B cell (primary cell): ENCODE measurements at regions not wholly inside any gene's neighbourhood (a gene's known extent, or its start where the extent isn't known, plus 50 kb on each side); places are given as distances from the start of the nearest gene placed in this dataset.

ENCODE experiments used
- ATAC-seq: fragments of 200-7000 bp; cut with Tn5 transposase; one replicate; pipeline ENCODE4 v1.10.0; 2021; ENCODE audit warnings: low read depth, mild to moderate bottlenecking, moderate number of reproducible peaks, moderate library complexity
- CTCF ChIA-PET: fragments of 350-600 bp; sonication (Branson Sonifier 250); formaldehyde crosslinking; loops from one replicate; lab custom pipeline; 2021; ENCODE audit warnings: antibody characterized with exemption, inconsistent platforms; lab: Charles Lee
- POLR2A ChIA-PET: fragments of 350-600 bp; sonication (Branson Sonifier 250); formaldehyde crosslinking; loops from one replicate; lab custom pipeline; 2021; ENCODE audit warnings: antibody characterized with exemption; lab: Charles Lee
- DNase-seq: peaks from one replicate; pipeline ENCODE4 v3.0.0; 2013
- H2AFZ ChIP-seq: 2 replicates; pipeline ENCODE4 v1.6.1; 2012; ENCODE audit warnings: mild to moderate bottlenecking, low read depth, low read length; ENCODE audit not compliant: insufficient read depth, poor library complexity, severe bottlenecking
- H3K27ac ChIP-seq, 2 donors: 1 replicate in 1 of 2; 2 replicates in 1 of 2; pipeline ENCODE4 v1.5.1; 2012 to 2013; ENCODE audit warnings: low read length in 2 of 2, mild to moderate bottlenecking in 2 of 2, moderate library complexity in 1 of 2
- H3K27me3 ChIP-seq, 4 experiments: fragments of 200-600 bp in 1 of 4; sonication (generic) in 1 of 4; replicated peaks in 1 of 4; 1 replicate in 2 of 4; 2 replicates in 2 of 4; pipeline versions ENCODE4 v1.6.1 to v1.7.0; 2013 to 2016; ENCODE audit warnings: low read length in 3 of 4, mild to moderate bottlenecking in 2 of 4, mixed read lengths in 1 of 4, moderate library complexity in 1 of 4; ENCODE audit not compliant: insufficient read depth in 4 of 4, control insufficient read depth in 3 of 4; ENCODE audit errors: control extremely low read depth in 1 of 4
- H3K36me3 ChIP-seq, 2 experiments: replicated peaks in 1 of 2; 1 replicate in 1 of 2; 2 replicates in 1 of 2; pipeline versions ENCODE4 v1.6.1 to v1.7.1; 2013; ENCODE audit warnings: low read length in 1 of 2; ENCODE audit not compliant: insufficient read depth in 2 of 2, control insufficient read depth in 1 of 2; ENCODE audit errors: control extremely low read depth in 1 of 2, extremely low read depth in 1 of 2
- H3K4me1 ChIP-seq, 2 donors: fragments of 200-600 bp in 1 of 2; sonication (generic) in 1 of 2; 1 replicate in 1 of 2; 2 replicates in 1 of 2; pipeline versions ENCODE4 v1.5.1 to v1.6.1; 2013 to 2017; ENCODE audit warnings: low read length in 2 of 2; ENCODE audit not compliant: control insufficient read depth in 2 of 2, insufficient read depth in 2 of 2
- H3K4me2 ChIP-seq: replicated peaks from 2 replicates; pipeline ENCODE3; 2012; ENCODE audit warnings: mild to moderate bottlenecking, low read depth, low read length; ENCODE audit not compliant: poor library complexity, severe bottlenecking
- H3K4me3 ChIP-seq, 5 experiments: fragments of 200-600 bp in 1 of 5; sonication (generic) in 1 of 5; 1 replicate in 3 of 5; 2 replicates in 2 of 5; pipeline versions ENCODE4 v1.5.1 to v1.7.0; 2011 to 2016; ENCODE audit warnings: low read length in 4 of 5, mild to moderate bottlenecking in 4 of 5, low read depth in 2 of 5, control low read depth in 1 of 5, moderate library complexity in 1 of 5; ENCODE audit not compliant: insufficient read depth in 1 of 5; ENCODE audit errors: control extremely low read depth in 1 of 5, extremely low read depth in 1 of 5
- H3K79me2 ChIP-seq: fragments of 200-600 bp; sonication (generic); one replicate; pipeline ENCODE4 v1.6.0; 2016; ENCODE audit warnings: low read length; ENCODE audit not compliant: control insufficient read depth, insufficient read depth
- H3K9ac ChIP-seq: fragments of 200-600 bp; sonication (generic); 2 replicates; pipeline ENCODE4 v1.6.1; 2017; ENCODE audit warnings: mild to moderate bottlenecking, low read length, moderate library complexity
- H3K9me3 ChIP-seq, 3 donors: one replicate each; pipeline versions ENCODE4 v1.6.1 to v1.7.1; 2013; ENCODE audit warnings: low read length in 2 of 3; ENCODE audit not compliant: control insufficient read depth in 2 of 3, insufficient read depth in 1 of 3; ENCODE audit errors: control extremely low read depth in 1 of 3
- H4K20me1 ChIP-seq: 2 replicates; pipeline ENCODE4 v1.6.0; 2012; ENCODE audit warnings: mild to moderate bottlenecking, low read length; ENCODE audit not compliant: insufficient read depth, control insufficient read depth, poor library complexity, severe bottlenecking
- H3K27ac Mint-ChIP-seq: one replicate; pipeline ENCODE4 v1.8.0; 2021; ENCODE audit warnings: mixed read lengths
- H3K27me3 Mint-ChIP-seq: one replicate; pipeline ENCODE4 v1.8.0; 2021; ENCODE audit warnings: mixed read lengths
- H3K4me1 Mint-ChIP-seq: one replicate; pipeline ENCODE4 v1.8.0; 2021; ENCODE audit warnings: mixed read lengths
- H3K4me3 Mint-ChIP-seq: one replicate; pipeline ENCODE4 v1.8.0; 2021; ENCODE audit warnings: mixed read lengths
- H3K9me3 Mint-ChIP-seq: one replicate; pipeline ENCODE4 v1.8.0; 2022; ENCODE audit warnings: mixed read lengths; ENCODE audit not compliant: insufficient read depth
- EZH2 ChIP-seq: IDR thresholded peaks from 2 replicates; pipeline ENCODE4 v1.6.1; 2012; ENCODE audit warnings: borderline replicate concordance, low read depth, mild to moderate bottlenecking, moderate library complexity, low read length; ENCODE audit not compliant: insufficient read depth, poor library complexity, severe bottlenecking
- WGBS: methylation state at CpG from one replicate; pipeline ENCODE4 v1.1.5; 2013; ENCODE audit warnings: missing lambda C conversion rate; ENCODE audit not compliant: insufficient coverage; 5-methylcytosine and 5-hydroxymethylcytosine counted together
- intact Hi-C: fragments of 100-400 bp; cut with micrococcal nuclease; formaldehyde crosslinking; loops from one replicate; pipeline ENCODE4 v1.10.0; 2022
- TF ChIP-seq, protein P1 (sequence below): fragments of 200-600 bp; IDR thresholded peaks from one replicate; pipeline ENCODE4 v1.8.0; 2022; ENCODE audit warnings: antibody characterized with exemption, mild to moderate bottlenecking

DNA sequence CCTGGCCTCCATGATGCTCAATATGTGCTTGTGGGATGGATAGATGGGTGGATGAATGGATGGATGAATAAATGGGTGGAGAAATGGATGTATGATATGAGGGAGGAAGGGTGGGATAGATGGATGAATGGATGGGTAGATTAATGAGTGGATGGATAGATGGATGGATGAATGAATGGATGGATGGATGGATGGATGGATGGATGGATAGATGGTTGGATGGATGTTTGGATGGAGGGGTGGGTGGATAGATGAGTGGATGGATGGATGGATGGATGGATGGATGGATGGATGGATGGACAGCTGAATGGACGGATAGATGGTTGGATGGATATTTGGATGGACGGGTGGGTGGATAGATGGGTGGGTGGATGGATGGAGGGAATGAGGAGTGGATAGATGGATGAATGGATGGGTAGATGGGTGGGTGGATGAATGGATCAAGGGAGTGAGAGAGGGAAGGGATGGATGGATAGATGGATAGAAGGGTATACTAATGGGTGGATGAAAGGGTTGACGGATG is 139.4 kb downstream of the CEBPB start:
- no peak overlapping the region for H3K4me3 Mint-ChIP-seq
- peaks cover 5% of the 10 kb centered on the region for H3K9me3 Mint-ChIP-seq
- no peak overlapping the region for H2AFZ ChIP-seq
- 76% methylated on average over 3 of the region's 3 CpGs for WGBS
- H3K4me2 ChIP-seq = no peak overlapping the region
- no peak overlapping the region for H3K4me3 ChIP-seq
- POLR2A ChIA-PET = no interaction called here
- no peaks in the 10 kb centered on the region for H3K4me1 Mint-ChIP-seq
- H3K79me2 ChIP-seq = no peaks in the 10 kb centered on the region
- H3K27ac Mint-ChIP-seq = no peak overlapping the region
- DNase-seq (no peak), ATAC-seq (no peak)
- H3K36me3 ChIP-seq = no peaks in the 10 kb centered on the region
- intact Hi-C loops = no loop called here
- CTCF ChIA-PET = no interaction called here
- no peak overlapping the region for H3K9ac ChIP-seq
- TF ChIP-seq EZH2 = no peak
- TF ChIP-seq, protein P1, sequence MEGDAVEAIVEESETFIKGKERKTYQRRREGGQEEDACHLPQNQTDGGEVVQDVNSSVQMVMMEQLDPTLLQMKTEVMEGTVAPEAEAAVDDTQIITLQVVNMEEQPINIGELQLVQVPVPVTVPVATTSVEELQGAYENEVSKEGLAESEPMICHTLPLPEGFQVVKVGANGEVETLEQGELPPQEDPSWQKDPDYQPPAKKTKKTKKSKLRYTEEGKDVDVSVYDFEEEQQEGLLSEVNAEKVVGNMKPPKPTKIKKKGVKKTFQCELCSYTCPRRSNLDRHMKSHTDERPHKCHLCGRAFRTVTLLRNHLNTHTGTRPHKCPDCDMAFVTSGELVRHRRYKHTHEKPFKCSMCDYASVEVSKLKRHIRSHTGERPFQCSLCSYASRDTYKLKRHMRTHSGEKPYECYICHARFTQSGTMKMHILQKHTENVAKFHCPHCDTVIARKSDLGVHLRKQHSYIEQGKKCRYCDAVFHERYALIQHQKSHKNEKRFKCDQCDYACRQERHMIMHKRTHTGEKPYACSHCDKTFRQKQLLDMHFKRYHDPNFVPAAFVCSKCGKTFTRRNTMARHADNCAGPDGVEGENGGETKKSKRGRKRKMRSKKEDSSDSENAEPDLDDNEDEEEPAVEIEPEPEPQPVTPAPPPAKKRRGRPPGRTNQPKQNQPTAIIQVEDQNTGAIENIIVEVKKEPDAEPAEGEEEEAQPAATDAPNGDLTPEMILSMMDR = no peak
- H3K27me3 ChIP-seq = peaks cover 0 to 16% (median 9%) of the 10 kb centered on the region in 4 experiments
- H3K9me3 ChIP-seq = peaks cover 0 to 8% (median 0%) of the 10 kb centered on the region in 3 donors
- peaks cover 26% of the 10 kb centered on the region for H3K27me3 Mint-ChIP-seq
- no peaks in the 10 kb centered on the region for H4K20me1 ChIP-seq
- H3K4me1 ChIP-seq = no peaks in the 10 kb centered on the region
- H3K27ac ChIP-seq = no peak overlapping the region

DNA sequence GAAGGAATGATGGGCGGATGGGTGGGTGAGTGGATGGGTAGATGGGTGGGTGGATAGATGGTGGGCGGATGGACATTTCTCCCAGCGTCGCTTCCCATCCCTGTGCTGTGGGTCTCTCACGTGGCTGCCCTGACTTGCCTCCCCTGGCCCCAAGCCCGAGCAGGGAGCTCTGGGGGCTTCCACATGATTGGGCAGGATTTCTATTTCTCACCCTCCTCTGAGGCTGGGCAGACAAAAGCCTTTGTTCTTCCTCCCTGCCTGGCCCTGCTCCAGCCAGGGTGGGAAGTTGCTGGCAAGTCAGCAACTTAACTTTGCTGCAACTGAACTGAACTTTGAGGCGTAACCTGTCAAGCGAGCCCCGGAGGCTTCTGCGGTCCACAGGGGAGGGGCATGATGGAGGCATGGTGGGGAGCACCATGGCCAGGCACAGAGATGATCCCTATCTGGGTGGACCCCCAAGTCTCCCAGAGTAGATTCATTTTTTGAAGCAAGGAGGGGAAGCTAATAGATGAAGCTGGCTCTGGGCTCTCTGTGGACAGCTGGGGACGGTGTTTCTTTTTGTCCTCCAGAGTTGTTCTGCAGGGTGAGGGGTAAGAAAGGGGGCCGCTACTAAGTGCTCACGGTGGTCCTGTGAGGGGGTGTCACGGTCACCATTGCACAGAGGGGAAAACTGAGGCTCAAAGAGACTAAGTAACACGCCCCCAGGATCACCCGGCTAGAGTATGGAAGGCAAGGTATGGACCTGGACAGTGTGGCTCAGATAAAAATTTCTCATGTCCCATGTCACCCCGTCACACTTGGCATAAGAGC is 140.1 kb downstream of the CEBPB start:
- no peak overlapping the region for H3K4me3 Mint-ChIP-seq
- H3K27ac Mint-ChIP-seq = no peak overlapping the region
- peaks cover 5% of the 10 kb centered on the region for H3K9me3 Mint-ChIP-seq

More for the DNA sequence above, 140.1 kb downstream of the CEBPB start:
- H3K79me2 ChIP-seq = no peaks in the 10 kb centered on the region
- H3K9ac ChIP-seq = no peak overlapping the region
- POLR2A ChIA-PET = no interaction called here
- no peaks in the 10 kb centered on the region for H3K4me1 Mint-ChIP-seq
- no peak for TF ChIP-seq EZH2
- TF ChIP-seq, protein P1 = no peak
- ATAC-seq (no peak), DNase-seq (no peak)
- CTCF ChIA-PET = no interaction called here
- peaks cover 26% of the 10 kb centered on the region for H3K27me3 Mint-ChIP-seq
- H3K9me3 ChIP-seq = peaks cover 0 to 5% (median 0%) of the 10 kb centered on the region in 3 donors
- intact Hi-C loops = no loop called here
- H2AFZ ChIP-seq = no peak overlapping the region
- no peaks in the 10 kb centered on the region for H4K20me1 ChIP-seq
- H3K4me2 ChIP-seq = no peak overlapping the region
- peaks cover 0 to 18% (median 9%) of the 10 kb centered on the region in 4 experiments for H3K27me3 ChIP-seq
- no peaks in the 10 kb centered on the region for H3K4me1 ChIP-seq
- H3K4me3 ChIP-seq = no peak overlapping the region
- WGBS = 56% methylated on average over 16 of the region's 17 CpGs
- H3K27ac ChIP-seq = no peak overlapping the region
- H3K36me3 ChIP-seq = no peaks in the 10 kb centered on the region
